Left ventricle myocardium inferior (tissue), 1 donor: ENCODE measurements at regions not wholly inside any gene's neighbourhood (a gene's known extent, or its start where the extent isn't known, plus 50 kb on each side); places are given as distances from the start of the nearest gene placed in this dataset.

Source experiments
- DNase-seq: peaks from one replicate; pipeline ENCODE4 v3.0.0-alpha.2; 2020
- H3K27ac ChIP-seq: fragments of 200-600 bp; replicated peaks from 2 replicates; pipeline ENCODE4 v1.8.0; 2021
- H3K27me3 ChIP-seq: fragments of 200-600 bp; 2 replicates; pipeline ENCODE4 v1.8.0; 2021; ENCODE audit warnings: low read depth
- H3K36me3 ChIP-seq: fragments of 200-600 bp; 2 replicates; pipeline ENCODE4 v1.8.0; 2021
- H3K4me1 ChIP-seq: fragments of 200-600 bp; 2 replicates; pipeline ENCODE4 v1.8.0; 2021
- H3K4me3 ChIP-seq: fragments of 200-600 bp; 2 replicates; pipeline ENCODE4 v1.8.0; 2021; ENCODE audit warnings: mild to moderate bottlenecking, moderate library complexity
- H3K9me3 ChIP-seq: fragments of 200-600 bp; replicated peaks from 2 replicates; pipeline ENCODE4 v1.8.0; 2021
- intact Hi-C: fragments of 100-400 bp; cut with micrococcal nuclease; formaldehyde crosslinking; loops from one replicate; pipeline ENCODE4 v1.11.0; 2022
- TF ChIP-seq, protein P1 (sequence below): fragments of 200-600 bp; IDR thresholded peaks from 2 replicates; pipeline ENCODE4 v1.8.0; 2021; ENCODE audit warnings: antibody characterized with exemption, mild to moderate bottlenecking, borderline replicate concordance
- donor health status: DM: no; HTN: yes; CAD: no; lungs with severe emphysema.

DNA sequence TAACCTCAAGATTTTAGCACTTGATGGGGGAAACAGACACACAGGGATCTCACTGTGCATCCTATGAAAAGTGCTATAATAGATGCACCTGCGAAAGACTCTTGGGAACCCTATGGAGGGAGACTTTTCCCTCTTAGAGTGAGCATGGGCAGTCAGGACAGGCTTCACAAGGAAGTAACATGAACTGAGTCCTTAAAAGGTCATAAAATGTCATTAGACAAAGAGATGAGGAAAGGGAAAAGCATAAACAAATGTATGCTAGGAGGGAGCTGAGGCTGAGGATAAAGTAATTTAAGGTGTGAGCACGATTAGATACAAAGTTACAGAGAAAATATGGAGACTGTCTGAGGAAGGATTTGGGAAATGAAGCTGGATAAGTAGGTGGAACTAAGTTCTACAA, 60.6 kb upstream of the MIER3 start:
- Histone ChIP-seq H3K9me3 (no peaks in the 10 kb centered on the region), H3K27ac (no peak overlapping the region), H3K27me3 (peaks cover 23% of the 10 kb centered on the region), H3K4me1 (no peaks in the 10 kb centered on the region), H3K36me3 (no peaks in the 10 kb centered on the region), H3K4me3 (no peak overlapping the region)
- TF ChIP-seq, protein P1, sequence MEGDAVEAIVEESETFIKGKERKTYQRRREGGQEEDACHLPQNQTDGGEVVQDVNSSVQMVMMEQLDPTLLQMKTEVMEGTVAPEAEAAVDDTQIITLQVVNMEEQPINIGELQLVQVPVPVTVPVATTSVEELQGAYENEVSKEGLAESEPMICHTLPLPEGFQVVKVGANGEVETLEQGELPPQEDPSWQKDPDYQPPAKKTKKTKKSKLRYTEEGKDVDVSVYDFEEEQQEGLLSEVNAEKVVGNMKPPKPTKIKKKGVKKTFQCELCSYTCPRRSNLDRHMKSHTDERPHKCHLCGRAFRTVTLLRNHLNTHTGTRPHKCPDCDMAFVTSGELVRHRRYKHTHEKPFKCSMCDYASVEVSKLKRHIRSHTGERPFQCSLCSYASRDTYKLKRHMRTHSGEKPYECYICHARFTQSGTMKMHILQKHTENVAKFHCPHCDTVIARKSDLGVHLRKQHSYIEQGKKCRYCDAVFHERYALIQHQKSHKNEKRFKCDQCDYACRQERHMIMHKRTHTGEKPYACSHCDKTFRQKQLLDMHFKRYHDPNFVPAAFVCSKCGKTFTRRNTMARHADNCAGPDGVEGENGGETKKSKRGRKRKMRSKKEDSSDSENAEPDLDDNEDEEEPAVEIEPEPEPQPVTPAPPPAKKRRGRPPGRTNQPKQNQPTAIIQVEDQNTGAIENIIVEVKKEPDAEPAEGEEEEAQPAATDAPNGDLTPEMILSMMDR, result no peak
- intact Hi-C loops, result no loop called here
- no peak for DNase-seq

DNA sequence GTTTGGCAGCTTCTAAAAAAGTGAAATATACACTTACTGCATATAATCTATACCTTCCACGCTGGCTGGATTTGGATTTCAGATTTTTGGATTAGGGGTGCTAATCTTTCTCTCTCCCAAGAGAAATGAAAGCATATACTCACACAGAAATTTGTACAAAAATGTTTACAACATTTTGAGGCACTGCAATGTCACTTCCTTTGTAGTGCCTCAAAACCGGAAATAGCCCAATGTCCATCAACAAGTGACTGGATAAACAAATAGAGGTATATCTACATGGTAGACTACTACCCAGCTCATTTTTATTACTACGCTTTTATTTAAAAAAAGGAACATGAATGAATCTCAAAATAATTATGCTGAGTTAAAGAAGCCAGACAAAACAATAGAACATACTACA, 74.0 kb upstream of the MIER3 start:
- Histone ChIP-seq H3K4me3 (no peak overlapping the region), H3K27ac (no peak overlapping the region), H3K4me1 (no peaks in the 10 kb centered on the region), H3K9me3 (peaks cover 9% of the 10 kb centered on the region), H3K27me3 (peaks cover 34% of the 10 kb centered on the region), H3K36me3 (no peaks in the 10 kb centered on the region)
- intact Hi-C loops, result no loop called here
- no peak for DNase-seq
- TF ChIP-seq, protein P1, result no peak

DNA sequence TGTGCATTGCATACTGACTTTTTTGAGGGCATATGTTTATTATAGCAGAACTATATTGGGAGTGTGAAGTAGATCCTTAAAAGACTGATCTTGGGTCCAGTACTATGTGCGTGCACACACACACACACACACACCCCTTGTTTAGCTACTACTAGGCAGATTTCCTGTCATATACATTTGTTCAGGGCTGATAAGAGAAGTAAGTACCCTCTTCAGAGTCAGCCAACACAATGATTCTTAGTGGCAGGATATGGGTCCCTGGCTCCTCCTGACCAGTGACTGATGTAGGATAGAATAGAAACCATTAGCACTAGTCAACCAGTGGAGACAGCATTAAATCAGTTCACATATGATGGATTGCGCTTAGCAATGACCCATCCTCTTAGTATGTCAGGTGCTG, 76.2 kb upstream of the MIER3 start:
- intact Hi-C loops, result no loop called here
- no peak overlapping the region for H3K27ac ChIP-seq
- no peak overlapping the region for H3K4me3 ChIP-seq
- H3K27me3 ChIP-seq, result peaks cover 41% of the 10 kb centered on the region
- no peaks in the 10 kb centered on the region for H3K36me3 ChIP-seq
- no peaks in the 10 kb centered on the region for H3K4me1 ChIP-seq
- TF ChIP-seq, protein P1, result no peak
- no peak for DNase-seq
- peaks cover 9% of the 10 kb centered on the region for H3K9me3 ChIP-seq

DNA sequence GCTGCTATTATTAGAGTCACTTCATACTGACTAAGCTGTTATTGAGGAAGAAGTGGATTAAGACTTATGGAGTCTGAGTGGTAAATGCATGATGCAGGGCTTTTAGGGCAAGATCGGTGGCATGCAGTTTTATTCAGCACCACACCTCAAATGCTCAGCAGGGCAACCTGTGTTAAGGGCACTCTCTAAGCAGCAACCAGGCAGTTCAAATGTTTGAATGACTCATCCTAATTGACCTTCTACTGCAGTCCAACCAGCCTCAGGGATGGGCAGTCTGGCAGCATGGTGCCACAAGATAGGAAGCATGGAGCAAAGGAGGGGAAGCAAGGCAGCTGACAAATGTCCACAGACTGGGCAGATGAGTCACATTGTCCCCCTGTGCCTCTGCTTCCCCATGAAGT, 80.2 kb upstream of the MIER3 start:
- DNase-seq, result no peak
- no peaks in the 10 kb centered on the region for H3K4me1 ChIP-seq
- intact Hi-C loops, result no loop called here
- H3K9me3 ChIP-seq, result no peaks in the 10 kb centered on the region
- peaks cover 65% of the 10 kb centered on the region for H3K27me3 ChIP-seq
- TF ChIP-seq, protein P1, result no peak
- no peaks in the 10 kb centered on the region for H3K36me3 ChIP-seq
- H3K4me3 ChIP-seq, result no peak overlapping the region
- no peak overlapping the region for H3K27ac ChIP-seq

DNA sequence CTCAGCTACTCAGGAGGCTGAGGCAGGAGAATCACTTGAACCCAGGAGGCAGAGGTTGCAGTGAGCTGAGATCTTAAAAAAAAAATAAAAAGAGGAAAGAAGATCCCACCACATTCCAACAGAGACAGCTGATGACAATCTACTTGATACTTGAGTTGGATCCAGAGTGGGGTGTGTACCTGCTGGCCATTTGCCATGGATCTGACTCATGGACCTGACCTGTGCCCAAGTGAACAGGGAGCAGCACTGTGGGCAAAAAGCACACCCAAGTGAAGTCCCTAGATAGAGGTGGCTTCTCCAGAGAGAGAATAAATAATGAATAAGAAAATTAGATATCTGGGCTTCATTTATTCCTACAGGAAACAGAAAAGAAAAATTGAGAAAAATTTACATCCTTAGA, 81.2 kb upstream of the MIER3 start:
- Histone ChIP-seq H3K4me3 (no peak overlapping the region), H3K4me1 (no peaks in the 10 kb centered on the region), H3K27ac (no peak overlapping the region), H3K36me3 (no peaks in the 10 kb centered on the region), H3K9me3 (no peaks in the 10 kb centered on the region), H3K27me3 (peaks cover 57% of the 10 kb centered on the region)
- no peak for DNase-seq
- intact Hi-C loops, result no loop called here
- TF ChIP-seq, protein P1, result no peak

DNA sequence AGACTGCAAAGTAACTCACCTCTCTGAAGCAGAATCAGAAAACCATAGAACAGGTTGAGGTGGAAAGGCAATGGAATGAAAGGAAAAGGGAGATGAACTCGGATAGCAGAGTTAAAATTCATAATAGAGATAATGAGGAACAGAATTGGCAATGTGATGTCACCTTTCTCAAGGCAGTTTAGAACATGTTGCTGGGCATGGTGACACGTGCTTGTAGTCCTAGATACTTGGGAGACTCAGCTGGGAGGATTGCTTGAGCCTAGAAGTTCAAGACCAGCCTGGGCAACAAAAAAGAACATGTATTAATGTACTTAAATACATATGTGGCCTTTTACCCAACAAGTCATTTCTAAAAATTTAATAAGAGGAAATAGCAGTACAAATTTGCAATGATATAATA, 81.6 kb upstream of the MIER3 start:
- DNase-seq, result no peak
- TF ChIP-seq, protein P1, result no peak
- H3K36me3 ChIP-seq, result no peaks in the 10 kb centered on the region
- peaks cover 53% of the 10 kb centered on the region for H3K27me3 ChIP-seq
- H3K27ac ChIP-seq, result no peak overlapping the region
- no peaks in the 10 kb centered on the region for H3K9me3 ChIP-seq
- intact Hi-C loops, result no loop called here
- no peak overlapping the region for H3K4me3 ChIP-seq
- no peaks in the 10 kb centered on the region for H3K4me1 ChIP-seq
